Smooth muscle cell (in vitro differentiated cells): ENCODE measurements at regions not wholly inside any gene's neighbourhood (a gene's known extent, or its start where the extent isn't known, plus 50 kb on each side); places are given as distances from the start of the nearest gene placed in this dataset.
"Not testable (repeated sequence)": the region's sequence is repeated elsewhere in the genome, so short reads cannot be mapped to it uniquely, and the experiment has no call there.

Experiments
- DNase-seq: peaks from one replicate; lab custom pipeline; 2025; ENCODE audit not compliant: unreplicated experiment; lab: John Stamatoyannopoulos, UW
- H2AFZ ChIP-seq: fragments of 200-600 bp; sonication (generic); 2 replicates; pipeline ENCODE4 v1.6.0; 2016; ENCODE audit warnings: antibody characterized with exemption, low read depth, mild to moderate bottlenecking
- H3F3A ChIP-seq: fragments of 200-600 bp; sonication (generic); 2 replicates; pipeline ENCODE4 v1.6.0; 2017; ENCODE audit warnings: antibody characterized with exemption, low read depth
- H3K27ac ChIP-seq: fragments of 200-600 bp; sonication (generic); 2 replicates; pipeline ENCODE4 v1.5.1; 2016; ENCODE audit warnings: low read depth, mild to moderate bottlenecking
- H3K27me3 ChIP-seq: fragments of 200-600 bp; sonication (generic); 2 replicates; pipeline ENCODE4 v1.6.1; 2016; ENCODE audit warnings: low read depth, mild to moderate bottlenecking
- H3K36me3 ChIP-seq: fragments of 200-600 bp; sonication (generic); 2 replicates; pipeline ENCODE4 v1.5.1; 2016; ENCODE audit warnings: low read depth
- H3K4me1 ChIP-seq: fragments of 200-600 bp; sonication (generic); 2 replicates; pipeline ENCODE4 v1.5.1; 2016; ENCODE audit warnings: low read depth
- H3K4me2 ChIP-seq: fragments of 200-600 bp; sonication (generic); 2 replicates; pipeline ENCODE4 v1.6.0; 2016; ENCODE audit warnings: mild to moderate bottlenecking
- H3K4me3 ChIP-seq: fragments of 200-600 bp; sonication (generic); 2 replicates; pipeline ENCODE4 v1.5.1; 2016; ENCODE audit warnings: mild to moderate bottlenecking
- H3K79me2 ChIP-seq: fragments of 200-600 bp; sonication (generic); 2 replicates; pipeline ENCODE4 v1.6.0; 2016; ENCODE audit warnings: low read depth, mild to moderate bottlenecking
- H3K9ac ChIP-seq: fragments of 200-600 bp; sonication (generic); 2 replicates; pipeline ENCODE4 v1.6.0; 2016; ENCODE audit warnings: low read depth
- H3K9me3 ChIP-seq: fragments of 200-600 bp; sonication (generic); replicated peaks from 2 replicates; pipeline ENCODE4 v1.5.1; 2016; ENCODE audit warnings: low read depth
- H4K20me1 ChIP-seq: fragments of 200-600 bp; sonication (generic); 2 replicates; pipeline ENCODE4 v1.6.0; 2016; ENCODE audit warnings: low read depth
- WGBS: methylation state at CpG from one replicate; pipeline ENCODE4 v1.1.7; 2016; ENCODE audit warnings: low lambda C conversion rate; 5-methylcytosine and 5-hydroxymethylcytosine counted together
- TF ChIP-seq, protein P1 (sequence below): fragments of 200-600 bp; sonication (generic); IDR thresholded peaks from 2 replicates; pipeline ENCODE4 v1.5.1; 2017; ENCODE audit warnings: borderline replicate concordance, mild to moderate bottlenecking, antibody characterized with exemption; ENCODE audit not compliant: insufficient read depth, poor library complexity, severe bottlenecking

DNA sequence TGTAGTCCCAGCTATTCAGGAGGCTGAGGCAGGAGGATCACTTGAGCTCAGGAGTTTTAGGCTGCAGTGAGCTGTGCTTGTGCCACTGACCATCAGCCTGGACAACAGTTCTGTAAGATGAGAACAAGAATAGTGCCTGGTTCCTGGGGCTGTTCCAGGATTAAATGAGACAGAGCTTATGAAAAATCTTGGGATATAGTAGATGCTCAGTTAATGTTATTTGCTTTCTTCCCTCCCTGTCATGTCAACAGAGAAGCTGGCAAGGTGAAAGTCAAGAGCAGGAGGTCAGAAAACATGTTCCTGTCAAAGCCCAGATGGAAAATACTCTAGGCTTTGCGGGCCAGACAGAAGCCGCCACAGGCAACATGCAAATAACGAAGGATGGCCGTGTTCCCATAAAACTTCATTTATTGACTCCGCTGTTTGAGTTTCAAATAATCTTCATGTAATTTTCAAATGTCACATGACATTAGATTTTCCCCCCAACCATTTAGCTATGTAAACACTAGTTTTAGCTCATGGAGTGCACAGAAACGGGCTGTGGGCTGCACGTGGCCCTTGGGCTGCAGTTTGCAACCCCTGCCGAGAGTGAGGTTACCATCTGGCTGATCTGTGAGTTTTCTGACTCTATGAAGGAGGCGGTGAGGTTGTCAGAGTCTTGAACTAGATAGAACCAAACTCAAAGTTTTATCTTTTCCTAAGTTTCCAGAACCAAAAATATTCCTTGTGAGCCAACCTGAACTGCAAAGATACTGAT, 63.4 kb upstream of the PMEPA1 start:
- H2AFZ ChIP-seq = no peak overlapping the region
- H3K4me2 ChIP-seq = peak overlapping the region; percentile 59
- H3K4me1 ChIP-seq = peaks cover 9% of the 10 kb centered on the region
- DNase-seq = no peak
- no peaks in the 10 kb centered on the region for H4K20me1 ChIP-seq
- H3K36me3 ChIP-seq = no peaks in the 10 kb centered on the region
- no peaks in the 10 kb centered on the region for H3K79me2 ChIP-seq
- H3K27ac ChIP-seq = peak overlapping the region; percentile 77
- 78% methylated on average over 9 of the region's 9 CpGs for WGBS
- no peaks in the 10 kb centered on the region for H3K9me3 ChIP-seq
- no peaks in the 10 kb centered on the region for H3K27me3 ChIP-seq
- peaks cover 22% of the 10 kb centered on the region for H3F3A ChIP-seq
- no peak overlapping the region for H3K4me3 ChIP-seq
- H3K9ac ChIP-seq = no peak overlapping the region
- TF ChIP-seq, protein P1, sequence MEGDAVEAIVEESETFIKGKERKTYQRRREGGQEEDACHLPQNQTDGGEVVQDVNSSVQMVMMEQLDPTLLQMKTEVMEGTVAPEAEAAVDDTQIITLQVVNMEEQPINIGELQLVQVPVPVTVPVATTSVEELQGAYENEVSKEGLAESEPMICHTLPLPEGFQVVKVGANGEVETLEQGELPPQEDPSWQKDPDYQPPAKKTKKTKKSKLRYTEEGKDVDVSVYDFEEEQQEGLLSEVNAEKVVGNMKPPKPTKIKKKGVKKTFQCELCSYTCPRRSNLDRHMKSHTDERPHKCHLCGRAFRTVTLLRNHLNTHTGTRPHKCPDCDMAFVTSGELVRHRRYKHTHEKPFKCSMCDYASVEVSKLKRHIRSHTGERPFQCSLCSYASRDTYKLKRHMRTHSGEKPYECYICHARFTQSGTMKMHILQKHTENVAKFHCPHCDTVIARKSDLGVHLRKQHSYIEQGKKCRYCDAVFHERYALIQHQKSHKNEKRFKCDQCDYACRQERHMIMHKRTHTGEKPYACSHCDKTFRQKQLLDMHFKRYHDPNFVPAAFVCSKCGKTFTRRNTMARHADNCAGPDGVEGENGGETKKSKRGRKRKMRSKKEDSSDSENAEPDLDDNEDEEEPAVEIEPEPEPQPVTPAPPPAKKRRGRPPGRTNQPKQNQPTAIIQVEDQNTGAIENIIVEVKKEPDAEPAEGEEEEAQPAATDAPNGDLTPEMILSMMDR = no peak

DNA sequence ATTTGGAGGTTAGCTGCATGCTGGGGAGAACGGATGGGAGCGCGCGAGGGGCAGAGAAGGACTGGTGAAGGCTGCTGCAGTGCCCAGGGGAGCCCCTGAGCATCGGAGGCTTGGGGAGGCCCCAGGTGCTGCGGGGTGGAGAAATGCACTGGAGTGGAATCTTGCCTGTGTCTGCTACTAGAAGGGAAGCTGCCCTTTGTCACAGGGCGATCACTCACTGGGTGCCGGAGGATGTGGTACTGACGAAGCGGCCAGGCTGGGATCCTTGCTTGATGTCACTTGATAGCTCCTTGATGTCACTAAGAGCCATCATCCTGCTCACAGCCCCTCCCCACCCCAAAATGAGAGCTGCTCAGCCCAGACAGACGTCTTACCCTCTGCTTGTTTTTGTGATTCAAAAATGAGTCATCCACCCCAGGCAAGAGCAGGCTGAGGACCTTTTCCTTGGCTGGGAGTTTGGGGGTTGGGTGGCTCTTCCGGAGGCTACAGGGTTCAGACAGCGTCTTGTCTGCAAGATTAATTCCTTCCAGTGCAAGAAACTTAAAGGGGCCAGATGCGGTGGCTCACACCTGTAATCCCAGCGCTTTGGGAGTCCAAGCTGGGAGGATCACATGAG, 62.6 kb upstream of the PMEPA1 start:
- Histone ChIP-seq H3K4me3 (no peak overlapping the region), H3K9ac (peak overlapping the region; percentile 35), H3K36me3 (no peaks in the 10 kb centered on the region), H3K4me2 (peak overlapping the region; percentile 59), H3K79me2 (no peaks in the 10 kb centered on the region), H2AFZ (no peak overlapping the region), H3K4me1 (peaks cover 9% of the 10 kb centered on the region), H3K27ac (peak overlapping the region; percentile 77), H4K20me1 (no peaks in the 10 kb centered on the region), H3K9me3 (no peaks in the 10 kb centered on the region), H3F3A (peaks cover 28% of the 10 kb centered on the region), H3K27me3 (no peaks in the 10 kb centered on the region)
- TF ChIP-seq, protein P1 = no peak
- DNase-seq = no peak
- 16% methylated on average over 15 of the region's 15 CpGs for WGBS

- Histone ChIP-seq H3K4me2 (peak overlapping the region; percentile 47), H3K36me3 (no peaks in the 10 kb centered on the region), H3K9me3 (no peaks in the 10 kb centered on the region), H3K9ac (no peak overlapping the region), H3K4me1 (peaks cover 9% of the 10 kb centered on the region), H4K20me1 (no peaks in the 10 kb centered on the region), H3K27me3 (no peaks in the 10 kb centered on the region), H3K79me2 (no peaks in the 10 kb centered on the region), H3K4me3 (no peak overlapping the region), H3F3A (peaks cover 31% of the 10 kb centered on the region), H2AFZ (no peak overlapping the region), H3K27ac (peak overlapping the region; percentile 77)
- TF ChIP-seq, protein P1 = no peak
- 38% methylated on average over 15 of the region's 15 CpGs for WGBS
- no peak for DNase-seq
Measured at GRCh38 chr20:57770852-57771720, 61.3 kb upstream of the PMEPA1 start.

DNA sequence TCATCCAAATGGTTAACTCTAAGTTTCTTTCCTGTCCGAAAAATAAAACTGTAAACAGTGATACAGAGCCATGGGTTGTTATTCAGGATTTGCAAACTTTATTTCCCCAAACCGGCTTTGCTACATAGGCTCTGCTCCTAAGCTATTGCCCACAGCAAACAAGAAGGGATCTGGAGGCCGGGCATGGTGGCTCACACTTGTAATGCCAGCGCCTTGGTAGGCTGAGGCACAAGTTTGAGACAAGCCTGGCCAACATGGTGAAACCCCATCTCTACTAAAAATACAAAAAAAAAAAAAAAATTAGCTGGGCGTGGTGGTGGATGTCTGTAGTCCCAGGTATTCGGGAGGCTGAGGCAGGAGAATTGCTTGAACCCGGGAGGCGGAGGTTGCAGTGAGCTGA, 60.6 kb upstream of the PMEPA1 start:
- Histone ChIP-seq H3K27ac (peak overlapping the region; percentile 79), H3K4me2 (peak overlapping the region; percentile 18), H3F3A (peaks cover 31% of the 10 kb centered on the region)
- WGBS = 83% methylated on average over 8 of the region's 8 CpGs
- H3K9ac ChIP-seq, DNase-seq, H3K4me3 ChIP-seq, H3K4me1 ChIP-seq, H3K36me3 ChIP-seq, H3K79me2 ChIP-seq, H3K9me3 ChIP-seq, H4K20me1 ChIP-seq, H3K27me3 ChIP-seq, H2AFZ ChIP-seq: not testable (repeated sequence)
